ENCODE measurements at regions not wholly inside any gene's neighbourhood (a gene's known extent, or its start where the extent isn't known, plus 50 kb on each side); places are given as distances from the start of the nearest gene placed in this dataset.

- H2BK120ac ChIP-seq (ENCODE audit: low read depth, low read length, poor library complexity, severe bottlenecking): no peak overlapping the region
- no peak overlapping the region for H2AK5ac ChIP-seq (ENCODE audit: insufficient read length, low read length)
- H3K27me3 Mint-ChIP-seq (ENCODE audit: low read depth): peaks cover 99% of the 10 kb centered on the region
- H3K23ac ChIP-seq (ENCODE audit: insufficient read length, low read depth, low read length): no peak overlapping the region
- no peak overlapping the region for H3K4me3 Mint-ChIP-seq
- H3K4me1 Mint-ChIP-seq: 0 out of 4 replicates have a peak, but pooled peaks cover 0 to under 1% of the 10 kb centered on the region in 2 experiments
- H4K91ac ChIP-seq (ENCODE audit: insufficient read length, low read depth, low read length): no peak overlapping the region
- H3K4ac ChIP-seq (ENCODE audit: low read depth, low read length): no peak overlapping the region
- no peaks in the 10 kb centered on the region for H3K9me3 Mint-ChIP-seq
- H2BK12ac ChIP-seq (ENCODE audit: insufficient read length, low read depth, low read length): no peak overlapping the region
- no peaks in the 10 kb centered on the region for H3K23me2 ChIP-seq (ENCODE audit: insufficient read length, low read depth, low read length, poor library complexity, severe bottlenecking)
- H3K4me2 ChIP-seq (ENCODE audit: insufficient read depth, insufficient read length, low read length): no peak overlapping the region
- no peak overlapping the region for H3T11ph ChIP-seq (ENCODE audit: low read length)
- no peak overlapping the region for H3K56ac ChIP-seq (ENCODE audit: insufficient read length, low read depth, low read length)
- H2BK20ac ChIP-seq (ENCODE audit: low read depth, low read length, poor library complexity, severe bottlenecking): no peak overlapping the region
- H3K27me3 ChIP-seq (ENCODE audit: insufficient read depth, low read length): peaks cover 16% of the 10 kb centered on the region; the same call in 1 of the 2 replicates
- no peak overlapping the region for H2BK5ac ChIP-seq (ENCODE audit: insufficient read length, low read length)
- H4K20me1 ChIP-seq (ENCODE audit: control insufficient read depth, insufficient read depth, insufficient read length): no peaks in the 10 kb centered on the region
- no peak overlapping the region for H3K27ac ChIP-seq (ENCODE audit: insufficient read length, low read depth, low read length)
- H3K4me1 ChIP-seq (ENCODE audit: insufficient read depth, low read length): no peaks in the 10 kb centered on the region
- no peaks in the 10 kb centered on the region for H3K79me1 ChIP-seq (ENCODE audit: insufficient read depth, low read depth, low read length, poor library complexity, severe bottlenecking)
- H3K9me3 ChIP-seq (ENCODE audit: control insufficient read depth, low read depth, low read length): no peaks in the 10 kb centered on the region
- WGBS (ENCODE audit: extremely low coverage, insufficient read length, low lambda C conversion rate): no CpG with 5 or more reads among the region's 12 CpGs
- no peak overlapping the region for H2AFZ ChIP-seq (ENCODE audit: low read length)
- no peak overlapping the region for H3K18ac ChIP-seq (ENCODE audit: insufficient read length, low read depth, low read length)
- H3K36me3 Mint-ChIP-seq (ENCODE audit: insufficient read depth in 1 of 3, low read depth in 3 of 3): no peaks in the 10 kb centered on the region
- peak; percentile 53 for DNase-seq
- peak; percentile 39; the same call in 2 of the 3 replicates for TF ChIP-seq CTCF (conservative IDR thresholded peaks at IDR 0.05)
- no peak overlapping the region for H4K8ac ChIP-seq (replicated peaks; ENCODE audit: insufficient read length, low read depth, low read length)
- no peaks in the 10 kb centered on the region for H3K79me2 ChIP-seq (ENCODE audit: insufficient read depth, low read length)
- H3K9ac ChIP-seq (ENCODE audit: extremely low read depth, insufficient read length, low read length): no peak overlapping the region
- no peak overlapping the region; the same call in 1 of the 2 replicates for H3K14ac ChIP-seq (ENCODE audit: insufficient read depth, low read length)
- no peak overlapping the region for H3K27ac Mint-ChIP-seq
- H2BK15ac ChIP-seq (ENCODE audit: low read depth, low read length): no peak overlapping the region
- H4K5ac ChIP-seq (ENCODE audit: insufficient read length, low read depth, low read length): no peak overlapping the region
Measured at GRCh38 chr22:22697377-22698117, 53.1 kb downstream of the GGTLC2 start.
